ENCODE measurements at regions not wholly inside any gene's neighbourhood (a gene's known extent, or its start where the extent isn't known, plus 50 kb on each side); places are given as distances from the start of the nearest gene placed in this dataset.

GRCh38 chr20:40491009-40491590 lies 197.9 kb downstream of the MAFB start:
- TF ChIP-seq POLR2A (IDR thresholded peaks at IDR 0.05; ENCODE audit: low read depth, low read length) (no peak), POLR2AphosphoS5 (IDR thresholded peaks at IDR 0.05; ENCODE audit: low read depth, low read length) (no peak), TAF1 (IDR thresholded peaks at IDR 0.05; ENCODE audit: low read depth, low read length) (no peak), SPI1 (IDR thresholded peaks at IDR 0.05; ENCODE audit: low read depth, low read length) (no peak), POU2F2 (IDR thresholded peaks at IDR 0.05; ENCODE audit: low read depth, low read length) (no peak)

Measured in GM12891 (cell line).